PC-9 (cell line): ENCODE measurements at regions not wholly inside any gene's neighbourhood (a gene's known extent, or its start where the extent isn't known, plus 50 kb on each side); places are given as distances from the start of the nearest gene placed in this dataset.

Source experiments
- CTCF ChIP-seq: fragments of 200-600 bp; sonication (generic); conservative IDR thresholded peaks from 2 replicates; pipeline ENCODE4 v1.6.1; 2017; ENCODE audit warnings: mixed run types, antibody characterized with exemption, mild to moderate bottlenecking, moderate library complexity
- EZH2 ChIP-seq: fragments of 200-600 bp; sonication (generic); IDR thresholded peaks from 2 replicates; pipeline ENCODE4 v1.8.0; 2017; ENCODE audit warnings: antibody characterized with exemption, low read depth

GRCh38 chr5:89601880-89602279 lies 718.9 kb upstream of the MEF2C start:
- TF ChIP-seq CTCF = no peak
- no peak for TF ChIP-seq EZH2
